ENCODE measurements at regions not wholly inside any gene's neighbourhood (a gene's known extent, or its start where the extent isn't known, plus 50 kb on each side); places are given as distances from the start of the nearest gene placed in this dataset.

DNA sequence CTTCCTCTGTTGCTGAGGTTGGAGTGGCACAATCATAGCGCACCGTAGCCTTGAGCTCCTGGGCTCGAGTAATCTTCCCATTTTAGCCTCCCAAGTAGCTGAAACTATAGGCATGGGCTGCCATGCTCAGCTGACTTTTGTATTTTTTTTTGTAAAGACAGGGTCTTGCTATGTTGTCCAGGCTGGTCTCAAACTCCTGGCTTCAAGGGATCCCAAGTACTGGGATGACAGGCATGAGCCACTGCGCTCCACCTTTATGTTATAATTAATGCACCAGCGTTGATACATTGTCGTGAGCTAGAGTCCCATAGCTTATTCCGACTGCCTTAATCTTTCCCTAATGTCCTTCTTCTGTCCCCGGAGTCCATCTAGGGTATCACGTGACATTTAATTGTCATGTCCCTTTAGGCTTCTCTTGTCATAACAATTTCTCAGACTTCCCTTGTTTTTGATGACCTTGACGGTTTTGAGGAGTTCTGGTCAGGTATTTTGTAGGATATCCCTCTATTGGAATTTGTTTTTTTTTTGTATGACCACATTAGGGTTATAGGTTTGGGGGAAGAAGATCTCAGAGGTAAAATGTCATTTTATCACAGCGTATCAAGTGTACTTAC lies 63.9 kb downstream of the CEBPB start:
- TF ChIP-seq, protein P1, sequence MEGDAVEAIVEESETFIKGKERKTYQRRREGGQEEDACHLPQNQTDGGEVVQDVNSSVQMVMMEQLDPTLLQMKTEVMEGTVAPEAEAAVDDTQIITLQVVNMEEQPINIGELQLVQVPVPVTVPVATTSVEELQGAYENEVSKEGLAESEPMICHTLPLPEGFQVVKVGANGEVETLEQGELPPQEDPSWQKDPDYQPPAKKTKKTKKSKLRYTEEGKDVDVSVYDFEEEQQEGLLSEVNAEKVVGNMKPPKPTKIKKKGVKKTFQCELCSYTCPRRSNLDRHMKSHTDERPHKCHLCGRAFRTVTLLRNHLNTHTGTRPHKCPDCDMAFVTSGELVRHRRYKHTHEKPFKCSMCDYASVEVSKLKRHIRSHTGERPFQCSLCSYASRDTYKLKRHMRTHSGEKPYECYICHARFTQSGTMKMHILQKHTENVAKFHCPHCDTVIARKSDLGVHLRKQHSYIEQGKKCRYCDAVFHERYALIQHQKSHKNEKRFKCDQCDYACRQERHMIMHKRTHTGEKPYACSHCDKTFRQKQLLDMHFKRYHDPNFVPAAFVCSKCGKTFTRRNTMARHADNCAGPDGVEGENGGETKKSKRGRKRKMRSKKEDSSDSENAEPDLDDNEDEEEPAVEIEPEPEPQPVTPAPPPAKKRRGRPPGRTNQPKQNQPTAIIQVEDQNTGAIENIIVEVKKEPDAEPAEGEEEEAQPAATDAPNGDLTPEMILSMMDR (IDR thresholded peaks at IDR 0.05; ENCODE audit: insufficient read depth, low read length, poor library complexity, severe bottlenecking): no peak
- no peak for TF ChIP-seq EZH2phosphoT487 (conservative IDR thresholded peaks at IDR 0.05; ENCODE audit: low read length)

Data from SU-DHL-6 (cell line).